Left ventricle myocardium superior (tissue), 1 donor: ENCODE measurements at regions not wholly inside any gene's neighbourhood (a gene's known extent, or its start where the extent isn't known, plus 50 kb on each side); places are given as distances from the start of the nearest gene placed in this dataset.

ENCODE experiments used
- ATAC-seq: fragments of 200-7000 bp; cut with Tn5 transposase; one replicate; pipeline ENCODE4 v1.9.1; 2020; ENCODE audit warnings: mild to moderate bottlenecking, moderate library complexity
- DNase-seq: peaks from one replicate; pipeline ENCODE4 v3.0.0-alpha.2; 2020
- intact Hi-C: fragments of 100-400 bp; cut with micrococcal nuclease; formaldehyde crosslinking; loops from one replicate; pipeline ENCODE4 v1.11.0; 2022
- donor health status: DM: no; HTN: yes; CAD: no; lungs with severe emphysema.

GRCh38 chr18:78378403-78378802 is 601.2 kb upstream of the SALL3 start:
- ATAC-seq (no peak), DNase-seq (no peak)
- intact Hi-C loops: no loop called here

GRCh38 chr18:78378983-78379382 is 600.6 kb upstream of the SALL3 start:
- no peak for ATAC-seq
- intact Hi-C loops: no loop called here
- DNase-seq: no peak

- intact Hi-C loops: no loop called here
- ATAC-seq (no peak), DNase-seq (no peak)
These were observed 589.2 kb upstream of the SALL3 start for GRCh38 chr18:78390348-78390951.

GRCh38 chr18:78390952-78391348 is 588.7 kb upstream of the SALL3 start:
- intact Hi-C loops: no loop called here
- ATAC-seq: no peak
- DNase-seq: no peak

GRCh38 chr18:78393086-78393862 is 586.3 kb upstream of the SALL3 start:
- DNase-seq: no peak
- intact Hi-C loops: no loop called here
- no peak for ATAC-seq

- intact Hi-C loops: no loop called here
- no peak for DNase-seq
- no peak for ATAC-seq
These were observed 583.5 kb upstream of the SALL3 start for GRCh38 chr18:78396077-78396476.

GRCh38 chr18:78396756-78397155 is 582.9 kb upstream of the SALL3 start:
- no peak for ATAC-seq

GRCh38 chr18:78399992-78400503 is 579.6 kb upstream of the SALL3 start:
- ATAC-seq (no peak), DNase-seq (no peak)
- intact Hi-C loops: no loop called here

More at GRCh38 chr18:78396756-78397155, 582.9 kb upstream of the SALL3 start:
- DNase-seq: no peak
- intact Hi-C loops: no loop called here

- intact Hi-C loops: no loop called here
- DNase-seq (no peak), ATAC-seq (no peak)
These were observed 577.2 kb upstream of the SALL3 start for GRCh38 chr18:78402440-78402839.

- ATAC-seq (no peak), DNase-seq (no peak)
- intact Hi-C loops: no loop called here
These were observed 576.7 kb upstream of the SALL3 start for GRCh38 chr18:78402966-78403365.

- intact Hi-C loops: no loop called here
- ATAC-seq (no peak), DNase-seq (no peak)
These were observed 576.2 kb upstream of the SALL3 start for GRCh38 chr18:78403371-78403770.

GRCh38 chr18:78405763-78406162 is 573.9 kb upstream of the SALL3 start:
- intact Hi-C loops: no loop called here
- DNase-seq (no peak), ATAC-seq (no peak)

GRCh38 chr18:78406743-78407465 is 572.7 kb upstream of the SALL3 start:
- ATAC-seq (no peak), DNase-seq (no peak)
- intact Hi-C loops: no loop called here

GRCh38 chr18:78407466-78407844 is 572.2 kb upstream of the SALL3 start:
- intact Hi-C loops: no loop called here
- DNase-seq (no peak), ATAC-seq (no peak)

- no peak for DNase-seq
These were observed 571.0 kb upstream of the SALL3 start for GRCh38 chr18:78408623-78409022.

GRCh38 chr18:78410094-78410786 is 569.4 kb upstream of the SALL3 start:
- intact Hi-C loops: no loop called here
- DNase-seq: no peak
- no peak for ATAC-seq

More at GRCh38 chr18:78408623-78409022, 571.0 kb upstream of the SALL3 start:
- no peak for ATAC-seq
- intact Hi-C loops: no loop called here

GRCh38 chr18:78411539-78411938 is 568.1 kb upstream of the SALL3 start:
- intact Hi-C loops: no loop called here
- ATAC-seq (no peak), DNase-seq (no peak)

- intact Hi-C loops: no loop called here
- DNase-seq: no peak
- no peak for ATAC-seq
These were observed 565.3 kb upstream of the SALL3 start for GRCh38 chr18:78414302-78414701.

GRCh38 chr18:78416853-78417252 is 562.8 kb upstream of the SALL3 start:
- ATAC-seq (no peak), DNase-seq (no peak)
- intact Hi-C loops: no loop called here

GRCh38 chr18:78418379-78418778 is 561.2 kb upstream of the SALL3 start:
- intact Hi-C loops: no loop called here
- no peak for DNase-seq
- no peak for ATAC-seq
